ENCODE measurements at regions not wholly inside any gene's neighbourhood (a gene's known extent, or its start where the extent isn't known, plus 50 kb on each side); places are given as distances from the start of the nearest gene placed in this dataset.
"Not testable (repeated sequence)": the region's sequence is repeated elsewhere in the genome, so short reads cannot be mapped to it uniquely, and the experiment has no call there.

DNA sequence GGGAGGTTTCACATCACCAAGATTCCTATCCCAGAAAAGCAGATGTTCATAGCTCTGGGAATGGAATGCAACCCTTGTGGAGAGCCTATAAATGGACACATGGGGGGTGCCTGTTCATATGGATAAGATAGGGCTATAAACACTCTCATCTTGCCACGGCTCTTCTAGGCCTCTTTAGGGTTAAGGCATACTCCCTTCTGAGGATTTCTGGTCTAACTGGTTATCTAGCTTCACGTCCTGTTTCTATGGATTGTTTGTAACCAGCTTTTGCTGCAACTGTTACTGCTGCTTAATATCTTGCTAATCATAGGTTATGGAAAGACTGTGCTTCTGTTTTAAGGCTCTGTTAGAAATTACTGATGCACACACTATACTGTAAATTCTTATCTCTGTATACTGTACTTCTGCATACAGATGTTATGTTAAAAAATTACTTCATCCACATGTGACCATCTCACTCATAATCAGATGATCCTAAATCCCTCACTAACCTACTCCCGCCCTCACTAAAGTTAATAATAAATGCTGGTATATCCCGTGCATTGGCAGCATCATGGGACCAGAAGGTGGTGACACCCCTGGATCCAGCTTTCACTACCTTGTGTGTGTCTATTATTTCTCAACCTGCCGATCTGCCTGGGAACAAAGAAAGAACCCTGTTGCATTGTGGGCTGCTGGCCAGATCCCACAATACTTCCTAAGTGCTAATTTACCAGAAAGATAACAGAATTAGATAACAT, 68.7 kb downstream of the PRKAB2 start:
- not testable (repeated sequence) for DNase-seq (ENCODE audit: low read depth)

DNA sequence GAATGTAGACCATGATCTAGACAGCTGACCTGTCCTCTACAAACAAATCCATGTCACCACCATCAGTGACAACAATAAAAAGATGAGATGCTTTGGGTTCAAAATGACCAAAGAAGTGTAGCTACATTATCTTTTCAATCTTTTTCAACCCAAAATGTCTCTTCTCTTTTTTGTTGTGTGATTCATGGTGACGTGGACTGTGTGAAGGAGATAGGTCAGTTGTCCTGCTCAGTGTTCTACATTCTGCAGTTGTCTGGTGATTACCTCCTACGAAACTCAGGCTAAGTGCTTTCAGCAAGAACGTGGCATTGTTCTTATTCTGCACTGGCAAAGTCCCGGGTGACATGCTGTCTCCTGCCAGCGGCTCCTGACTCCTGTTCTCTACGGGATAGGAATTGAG, 73.1 kb downstream of the PRKAB2 start:
- no peak for DNase-seq (ENCODE audit: low read depth)

DNA sequence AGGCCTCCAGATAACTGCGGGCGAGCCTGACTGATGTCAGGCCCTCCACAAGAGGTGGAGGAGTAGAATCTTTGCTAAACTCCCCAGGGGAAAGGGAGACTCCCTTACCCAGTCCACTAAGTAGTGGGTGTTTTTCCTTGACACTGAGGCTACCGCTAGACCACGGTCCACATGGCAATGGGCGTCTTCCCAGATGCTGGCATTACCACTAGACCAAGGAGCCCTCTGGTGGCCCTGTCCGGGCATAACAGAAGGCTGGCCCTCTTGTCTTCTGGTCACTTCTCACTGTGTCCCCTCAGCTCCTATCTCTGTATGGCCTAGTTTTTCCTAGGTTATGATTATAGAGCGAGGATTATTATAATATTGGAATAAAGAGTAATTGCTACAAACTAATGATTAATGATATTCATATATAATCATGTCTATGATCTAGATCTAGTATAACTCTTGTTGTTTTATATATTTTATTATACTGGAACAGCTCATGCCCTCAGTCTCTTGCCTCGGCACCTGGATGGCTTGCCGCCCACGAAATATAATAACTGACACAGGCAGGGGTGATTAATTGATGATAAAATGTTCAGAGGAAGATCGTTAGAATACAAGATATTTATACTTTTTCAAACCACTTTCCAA, 73.8 kb downstream of the PRKAB2 start:
- not testable (repeated sequence) for DNase-seq (ENCODE audit: low read depth)

DNA sequence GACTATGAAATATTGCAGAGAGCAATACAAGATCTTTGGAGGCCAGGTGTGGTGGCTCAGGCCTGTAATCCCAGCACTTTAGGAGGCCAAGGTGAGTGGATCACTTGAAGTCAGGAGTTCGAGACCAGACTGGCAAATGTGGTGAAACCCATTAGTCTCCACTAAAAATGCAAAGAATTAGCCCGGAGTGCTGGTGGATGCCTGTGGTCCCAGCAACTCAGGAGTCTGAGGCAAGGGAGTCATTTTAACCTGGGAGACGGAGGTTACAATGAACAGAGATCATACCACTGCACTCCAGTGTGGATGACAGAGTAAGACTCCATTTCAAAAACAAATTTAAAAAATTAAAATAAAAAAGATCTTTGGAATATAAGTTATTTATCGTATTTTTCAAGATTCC, 76.6 kb downstream of the PRKAB2 start:
- no peak for DNase-seq (ENCODE audit: low read depth)

DNA sequence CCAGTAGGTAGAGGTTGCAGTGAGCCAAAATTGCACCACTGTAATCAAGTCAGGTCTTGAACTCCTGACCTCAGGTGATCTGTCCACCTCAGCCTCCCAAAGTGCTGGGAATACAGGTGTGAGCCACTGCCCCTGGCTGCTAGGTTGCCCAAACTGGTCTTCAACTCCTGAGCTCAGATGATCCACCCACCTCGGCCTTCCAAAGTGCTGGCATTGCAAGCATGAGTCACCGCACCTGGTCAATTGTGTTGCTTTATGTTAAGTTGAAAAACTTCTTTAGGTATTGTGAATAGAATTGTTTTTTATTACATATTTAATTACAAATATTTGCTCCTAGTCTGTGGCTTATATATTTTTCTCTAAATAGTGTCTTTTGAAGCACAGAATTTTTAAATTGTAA, 80.5 kb downstream of the PRKAB2 start:
- DNase-seq (ENCODE audit: low read depth) = no peak

DNA sequence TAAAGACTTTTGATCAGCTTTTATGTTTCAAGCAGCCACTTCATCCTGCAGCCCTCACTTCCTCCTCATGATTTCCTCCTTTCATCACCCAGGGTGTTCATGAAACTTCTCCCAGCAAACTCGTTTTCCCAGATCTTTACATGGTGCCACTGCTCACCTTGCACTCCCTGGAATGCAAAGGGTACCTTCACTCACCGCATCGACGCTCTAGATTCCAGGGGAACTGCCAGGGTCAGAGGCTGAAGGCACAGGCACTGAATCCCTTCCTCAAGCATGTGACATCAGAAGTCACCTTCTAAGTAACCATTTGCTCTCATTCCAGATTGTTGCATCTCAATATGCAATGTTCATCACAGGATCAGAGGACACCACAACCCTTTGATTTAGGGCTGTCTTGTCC, 82.8 kb downstream of the PRKAB2 start:
- no peak for DNase-seq (ENCODE audit: low read depth)

DNA sequence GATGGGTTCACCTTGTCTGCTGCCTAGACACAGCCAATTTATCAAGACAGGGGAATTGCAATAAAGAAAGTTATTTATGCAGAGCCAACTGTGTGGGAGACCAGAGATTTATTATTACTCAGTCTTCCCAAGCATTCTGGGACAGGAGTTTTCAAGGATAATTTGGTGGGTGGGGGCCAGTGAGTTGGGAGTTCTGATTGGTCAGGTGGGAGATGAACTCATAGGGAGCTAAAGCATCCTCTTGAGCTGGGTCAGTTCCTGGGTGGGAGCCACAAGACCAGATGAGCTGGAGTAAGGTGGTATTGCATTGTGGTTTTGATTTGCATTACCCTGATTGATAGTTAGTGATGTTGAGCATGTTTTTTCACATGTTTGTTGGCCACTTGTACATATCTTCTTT, 86.1 kb downstream of the PRKAB2 start:
- no peak for DNase-seq (ENCODE audit: low read depth)

DNA sequence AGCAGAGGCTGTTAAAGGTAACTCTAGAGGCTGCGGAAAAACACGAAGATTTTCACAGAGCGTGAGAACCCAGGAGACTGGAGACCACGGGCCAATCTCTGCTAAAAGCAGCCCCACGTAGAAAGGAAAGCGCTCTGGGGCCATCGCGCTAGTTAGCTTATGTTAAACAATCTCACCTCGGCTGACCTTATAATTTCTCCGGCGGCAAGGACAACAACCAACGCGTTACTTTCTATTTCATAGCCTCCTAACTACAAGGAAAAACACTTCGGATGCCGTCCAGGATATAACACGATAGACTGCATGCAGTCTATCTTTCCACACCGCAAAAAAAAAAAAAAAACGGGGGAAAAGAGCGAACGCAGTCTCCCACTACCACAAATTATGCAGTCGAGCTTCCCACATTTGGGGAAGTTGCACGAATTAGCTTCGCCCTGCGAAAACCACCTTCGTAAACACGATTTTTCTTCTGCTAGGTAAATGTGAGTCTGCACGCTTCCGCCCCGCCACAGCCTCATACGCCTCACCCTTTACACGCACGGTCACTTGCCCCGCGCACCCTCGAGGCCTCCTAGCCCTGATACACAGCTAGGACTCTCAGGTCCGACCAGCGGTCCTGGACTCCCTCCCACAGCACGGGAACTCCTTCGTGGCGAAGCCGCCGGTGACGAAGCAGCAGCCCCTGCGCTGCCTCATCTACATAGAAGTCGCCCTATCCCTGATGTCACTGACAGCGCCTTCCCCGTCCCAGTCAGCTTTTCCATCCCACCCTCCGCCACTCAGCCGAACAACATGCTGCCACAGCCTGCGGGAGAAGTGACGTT, 87.8 kb downstream of the PRKAB2 start:
- DNase-seq (ENCODE audit: low read depth) = peak; percentile 37

DNA sequence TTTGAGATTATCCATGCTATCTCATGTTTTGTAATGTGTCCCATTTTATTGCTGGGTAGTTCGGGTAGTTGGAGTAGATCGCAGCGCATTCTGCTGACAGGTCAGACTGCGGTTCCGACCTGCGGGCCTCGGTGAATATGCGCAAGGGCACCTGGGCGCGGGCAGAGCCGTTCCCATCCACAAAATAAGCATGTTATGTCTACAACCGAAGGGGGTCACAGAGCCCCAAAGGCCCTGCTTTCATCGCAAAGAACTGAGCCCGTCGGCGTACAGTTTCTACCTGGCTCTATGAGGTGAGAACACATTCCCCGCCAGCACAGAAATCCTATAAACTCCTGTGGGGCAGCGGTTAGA, 88.4 kb downstream of the PRKAB2 start:
- DNase-seq (ENCODE audit: low read depth) = no peak

DNA sequence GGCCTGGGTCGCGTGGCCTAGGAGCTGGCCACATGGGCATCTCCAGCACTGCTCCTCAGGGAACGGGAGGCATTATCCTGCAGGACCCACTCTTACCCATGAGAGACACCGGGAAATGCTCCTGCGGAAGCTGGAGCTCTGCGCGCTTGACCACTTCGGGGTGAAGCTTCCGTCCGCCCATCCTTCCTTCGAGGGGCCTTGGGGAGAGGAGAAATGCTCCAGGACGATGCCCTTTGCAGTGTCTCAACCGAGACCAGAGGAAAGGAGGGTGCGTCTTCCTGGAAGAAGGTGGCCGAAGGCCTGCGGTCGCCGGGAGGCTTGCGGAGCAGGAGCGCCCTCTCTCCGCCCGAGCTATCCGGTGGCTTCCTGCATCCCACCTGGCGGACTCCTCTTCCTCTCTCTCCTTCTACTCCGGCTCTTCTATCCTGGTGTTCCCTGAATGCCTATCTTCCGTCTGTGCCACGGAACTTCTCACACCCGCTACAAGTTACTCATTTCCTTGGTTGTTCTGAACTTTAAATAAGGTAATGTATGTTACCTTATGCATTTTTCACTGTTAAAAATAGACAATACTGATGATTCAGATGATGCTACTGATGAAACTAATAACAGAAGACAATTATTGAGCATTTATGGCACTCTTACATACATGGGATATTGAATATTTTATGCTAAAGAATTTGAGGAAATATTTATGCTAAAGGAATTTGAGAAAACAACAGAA, 91.4 kb downstream of the PRKAB2 start:
- no peak for DNase-seq (ENCODE audit: low read depth)

DNA sequence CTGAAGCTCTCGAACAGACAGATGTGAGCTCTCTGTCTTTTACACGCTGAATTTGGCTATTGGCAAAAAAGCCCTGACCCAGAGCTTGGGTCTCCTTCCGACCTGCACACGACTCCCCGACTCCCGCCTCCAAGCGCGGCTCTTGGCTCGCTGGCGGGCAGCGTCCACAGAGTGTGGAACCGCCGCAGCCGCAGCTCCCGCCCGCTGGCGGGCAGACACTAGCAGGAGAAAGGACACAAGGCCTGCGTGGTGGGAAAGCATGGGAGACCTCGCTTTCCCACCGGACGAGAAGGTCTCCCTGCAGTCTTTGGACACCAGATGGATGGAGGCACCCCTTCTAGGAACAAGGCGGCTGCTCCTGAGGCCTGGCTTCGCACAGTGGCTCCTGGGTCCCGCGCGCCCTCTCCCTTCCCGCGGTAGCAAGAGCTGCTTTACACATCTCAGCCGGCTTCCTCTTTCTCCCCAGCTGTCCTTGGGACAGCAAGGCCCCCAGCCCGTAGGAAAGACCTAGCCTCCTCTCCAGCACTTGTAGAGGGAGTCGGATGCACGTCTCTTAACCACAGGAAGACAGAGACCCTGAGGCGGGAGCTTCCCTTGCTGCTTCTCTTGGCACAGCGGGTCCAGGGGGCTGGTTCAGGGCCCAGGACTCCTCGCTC, 92.1 kb downstream of the PRKAB2 start:
- no peak for DNase-seq (ENCODE audit: low read depth)

DNA sequence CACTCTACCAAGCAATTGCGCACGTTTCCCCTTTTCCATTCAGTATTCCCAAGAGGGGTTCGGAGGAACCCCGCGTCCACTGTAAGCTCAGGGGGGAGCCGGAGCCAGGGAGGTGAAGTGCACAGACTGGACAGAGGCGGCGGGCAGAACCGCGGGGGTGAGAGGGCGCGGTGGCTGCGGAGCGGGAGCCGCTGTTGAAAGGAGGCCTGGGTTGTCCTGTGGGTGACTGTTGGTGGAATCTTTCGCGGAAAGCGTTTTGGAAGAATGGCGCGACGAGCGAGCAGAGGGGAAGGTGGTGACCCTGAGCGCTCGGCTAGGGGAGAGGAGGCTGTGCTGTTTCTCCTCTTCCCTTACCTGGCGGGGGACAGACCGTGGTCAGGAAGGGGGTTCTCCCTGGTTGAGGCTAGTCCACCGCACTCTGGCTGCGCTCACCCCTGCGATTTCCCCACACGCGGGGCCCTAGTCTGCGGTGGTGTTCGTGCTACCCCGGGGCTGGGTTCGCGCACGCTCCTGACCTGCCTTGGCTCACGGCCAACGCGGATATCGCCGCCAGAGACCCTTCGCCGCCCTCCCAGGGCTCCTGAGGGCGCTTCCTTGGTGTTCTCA, 92.8 kb downstream of the PRKAB2 start:
- no peak for DNase-seq (ENCODE audit: low read depth)

DNA sequence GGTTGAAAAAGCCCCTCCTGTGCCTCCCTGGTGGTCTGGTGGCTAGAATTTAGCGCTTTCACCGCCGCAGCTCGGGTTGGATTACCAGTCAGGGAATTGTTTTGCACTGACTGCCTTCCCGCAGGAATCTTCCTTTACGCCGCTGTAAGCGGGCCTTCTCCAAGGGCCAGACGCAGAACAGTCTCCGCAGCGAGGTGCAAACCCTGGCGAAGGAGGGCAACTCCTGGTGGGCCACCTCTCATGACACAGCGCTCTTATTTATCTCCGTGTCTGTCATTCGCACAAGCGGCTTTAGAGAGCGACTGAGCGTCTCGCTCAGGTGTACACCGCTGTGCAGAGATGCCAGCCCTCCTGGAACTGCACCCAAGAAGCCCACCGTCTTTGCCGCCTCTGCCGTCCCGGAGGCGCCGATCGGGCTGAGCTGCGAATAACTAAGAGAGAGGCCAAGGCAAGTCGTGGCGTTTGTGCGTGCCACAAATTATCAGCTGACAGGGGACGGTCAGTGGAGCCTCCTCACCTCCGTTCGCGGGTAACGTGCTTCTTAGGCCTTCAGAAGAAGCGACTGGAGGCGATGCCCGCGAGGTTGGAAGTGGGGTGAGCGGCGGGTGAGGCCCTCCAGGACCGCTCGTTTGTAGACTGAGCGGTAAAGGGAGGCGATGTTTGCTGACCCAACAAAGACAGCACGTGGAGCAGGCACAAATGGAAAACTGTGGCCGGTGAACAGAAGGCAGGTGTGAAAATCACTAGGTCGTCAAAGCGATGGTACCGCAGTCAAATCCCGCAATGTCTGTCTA, 93.5 kb downstream of the PRKAB2 start:
- DNase-seq (ENCODE audit: low read depth) = no peak

DNA sequence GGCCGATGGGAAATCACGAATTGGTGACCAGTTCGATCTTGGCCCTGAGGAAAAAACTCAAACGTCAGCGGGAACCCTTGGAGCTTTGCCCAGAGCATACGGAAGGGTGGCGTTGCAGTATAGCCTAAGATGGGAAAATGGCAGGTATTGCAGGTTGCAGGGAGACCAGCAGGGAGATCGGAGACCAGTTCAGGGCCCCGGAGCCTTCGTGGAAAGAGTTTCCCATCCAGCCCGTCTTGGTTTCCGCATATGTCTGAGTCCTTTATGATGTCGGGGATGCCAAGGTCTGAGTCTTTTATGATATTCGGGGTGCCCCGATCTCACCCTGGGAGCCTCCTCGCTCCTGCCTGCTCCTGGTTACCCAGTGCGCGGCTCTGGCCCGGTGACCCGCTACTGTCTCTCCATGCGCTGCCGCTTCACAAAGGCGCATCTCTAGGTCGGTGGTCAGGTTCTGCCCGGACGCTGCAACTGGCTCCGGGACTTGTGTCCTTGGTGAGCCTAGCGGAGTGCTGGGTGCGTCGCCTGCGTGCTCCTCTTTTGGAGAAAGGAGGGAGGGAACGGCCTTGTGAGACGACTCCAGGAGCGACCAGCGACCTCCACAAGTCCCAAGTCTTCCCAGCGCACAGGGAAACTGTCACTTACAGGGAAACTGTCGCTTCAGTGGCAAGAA, 94.2 kb downstream of the PRKAB2 start:
- no peak for DNase-seq (ENCODE audit: low read depth)

DNA sequence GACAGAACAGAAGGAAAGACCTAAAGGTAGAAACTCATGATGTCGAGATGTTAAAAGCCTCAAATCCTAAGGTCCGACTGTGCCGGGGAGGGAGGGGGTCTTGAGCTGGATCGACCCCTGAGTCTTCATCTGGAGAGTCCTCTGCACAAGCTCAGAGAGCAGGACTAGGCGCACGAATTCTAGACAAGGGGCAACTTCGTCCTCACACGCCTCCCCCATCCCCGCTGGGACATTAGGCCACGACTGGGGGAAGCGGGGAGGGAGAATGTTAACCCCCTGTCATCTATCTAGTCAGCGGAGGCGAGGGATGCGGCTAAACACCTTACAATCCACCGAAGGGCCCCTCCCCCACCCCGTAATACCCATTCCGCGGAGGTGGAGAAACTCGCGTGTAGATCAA, 94.7 kb downstream of the PRKAB2 start:
- DNase-seq (ENCODE audit: low read depth) = no peak

DNA sequence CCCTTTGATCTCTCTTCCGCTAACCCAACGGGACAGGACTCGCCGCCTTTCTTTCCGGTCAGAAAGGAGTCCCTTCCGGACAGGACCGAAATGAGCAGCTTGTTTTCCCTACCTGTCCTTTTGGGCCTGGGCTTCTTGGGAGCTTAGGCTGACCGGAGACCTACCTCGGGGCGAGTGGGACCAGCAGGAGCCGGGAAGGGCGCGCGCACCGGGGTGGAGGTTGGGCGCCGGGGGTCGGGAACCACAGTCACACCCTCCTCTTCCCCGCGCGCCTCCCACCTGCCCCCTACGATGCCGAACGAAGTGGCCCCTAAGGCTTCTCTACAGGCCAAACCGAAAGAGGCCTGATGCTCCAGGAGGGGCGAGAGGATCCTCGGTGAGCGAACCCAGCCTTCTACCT, 95.2 kb downstream of the PRKAB2 start:
- DNase-seq (ENCODE audit: low read depth) = no peak

DNA sequence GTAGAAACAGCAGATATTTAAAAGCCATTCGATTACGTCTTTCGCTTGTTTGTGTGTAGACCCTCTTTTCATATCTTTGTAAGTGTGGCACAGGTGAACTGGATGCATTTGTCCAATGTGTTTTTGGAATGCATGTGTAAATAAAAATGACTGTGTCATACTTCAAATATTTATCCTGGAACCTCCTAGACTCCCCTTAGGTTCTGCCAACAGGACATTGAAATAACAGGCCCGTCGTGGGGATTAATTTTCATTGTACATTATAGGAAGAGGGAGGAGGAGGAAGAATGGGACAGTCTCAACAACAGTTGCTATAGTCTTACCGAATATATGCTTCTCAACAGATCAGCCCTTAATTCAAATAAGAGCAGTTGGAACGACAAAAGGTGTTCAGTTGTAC, 95.8 kb downstream of the PRKAB2 start:
- DNase-seq (ENCODE audit: low read depth) = no peak

DNA sequence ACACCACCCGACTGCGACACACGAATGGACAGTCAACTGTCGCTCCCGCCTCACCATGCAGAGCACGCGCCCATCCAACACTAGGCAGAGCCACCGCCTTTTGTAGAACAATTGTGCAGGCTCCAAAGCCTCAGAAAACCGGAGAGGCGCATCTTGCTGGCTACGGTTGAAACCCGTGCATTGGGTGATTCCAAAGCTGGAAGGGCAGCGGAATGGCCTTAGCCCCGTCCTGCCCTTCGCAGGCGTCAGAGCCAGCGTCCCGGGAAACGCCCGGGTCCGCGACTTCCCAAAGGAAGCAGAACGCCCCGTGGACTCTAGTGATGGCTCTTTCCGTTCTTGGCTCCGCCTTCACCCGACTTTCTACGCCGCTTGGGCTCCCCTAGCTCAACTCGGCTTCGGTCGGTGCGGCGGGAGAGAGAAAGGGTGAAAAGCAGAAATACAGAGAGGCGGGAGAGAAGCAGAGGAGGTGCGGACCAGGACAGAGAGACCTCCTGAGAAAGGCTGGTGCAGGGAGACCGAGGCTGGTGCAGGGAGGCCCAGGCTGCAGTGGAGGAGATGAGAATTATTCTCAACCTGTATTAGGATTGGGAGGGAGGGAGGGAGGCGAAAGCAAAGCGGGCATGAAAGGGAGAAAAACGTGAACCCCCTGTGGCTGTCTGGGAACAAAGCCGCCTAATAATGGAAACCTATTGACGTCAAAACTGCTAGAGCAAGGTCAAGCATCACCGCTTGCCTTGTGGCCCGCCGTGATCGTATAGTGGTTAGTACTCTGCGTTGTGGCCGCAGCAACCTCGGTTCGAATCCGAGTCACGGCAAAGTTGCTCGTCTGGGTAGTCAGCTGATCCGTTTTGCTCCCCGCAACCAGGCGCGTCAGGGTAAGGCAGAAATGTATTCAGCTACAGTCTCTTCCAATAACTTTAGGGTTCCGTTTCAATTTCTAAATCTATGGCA, 99.5 kb downstream of the PRKAB2 start:
- no peak for DNase-seq (ENCODE audit: low read depth)

DNA sequence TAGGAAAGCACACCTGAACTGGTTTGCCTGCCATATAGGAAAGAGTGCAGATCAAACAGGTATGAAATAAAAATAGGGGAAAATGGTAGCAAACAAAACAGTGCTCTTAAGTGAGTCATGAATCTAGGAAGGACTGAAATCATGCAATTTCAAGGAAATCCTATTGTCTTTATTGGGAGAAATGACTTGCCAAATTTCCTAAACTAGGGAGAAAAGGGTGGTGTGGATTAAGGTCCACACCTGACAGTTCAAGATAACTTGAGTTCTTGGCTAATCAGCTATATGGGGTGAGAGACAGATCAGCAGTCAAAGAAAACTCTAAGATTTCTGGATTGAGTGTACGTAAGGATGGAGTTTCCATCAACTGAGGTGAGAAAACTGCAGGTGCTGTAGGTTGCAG, 101.1 kb downstream of the PRKAB2 start:
- DNase-seq (ENCODE audit: low read depth) = no peak

All from GM04503 (cell line).